ENCODE measurements at regions not wholly inside any gene's neighbourhood (a gene's known extent, or its start where the extent isn't known, plus 50 kb on each side); places are given as distances from the start of the nearest gene placed in this dataset.

DNA sequence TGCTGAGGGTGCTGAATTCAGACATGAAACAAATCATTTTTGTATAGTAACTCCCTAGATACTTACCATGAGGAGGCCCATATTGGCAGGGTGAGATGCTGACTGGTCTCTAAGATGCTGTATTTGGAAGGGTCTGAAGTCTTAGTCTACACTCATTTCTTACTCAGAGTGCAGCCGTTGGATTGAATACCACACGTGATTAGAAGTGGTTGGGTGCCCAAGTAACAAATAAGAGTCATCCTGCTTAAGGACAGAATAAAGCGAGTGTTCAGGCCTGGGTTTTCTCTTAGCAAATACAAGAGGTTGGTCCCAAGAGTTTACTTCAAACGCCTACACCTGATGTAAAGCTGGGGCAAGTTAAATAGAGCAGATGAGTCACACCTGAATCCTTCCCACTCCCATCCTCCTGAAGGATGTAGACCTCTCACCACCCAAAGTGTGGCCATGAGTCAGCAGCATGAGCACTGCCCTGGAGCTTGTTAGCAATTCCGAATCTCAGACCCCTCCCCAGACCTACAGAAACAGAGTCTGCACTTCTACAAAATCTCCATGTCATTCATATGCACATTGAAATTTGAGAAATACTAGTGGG is 284.6 kb upstream of the CDH5 start:
- TF ChIP-seq, protein P1, sequence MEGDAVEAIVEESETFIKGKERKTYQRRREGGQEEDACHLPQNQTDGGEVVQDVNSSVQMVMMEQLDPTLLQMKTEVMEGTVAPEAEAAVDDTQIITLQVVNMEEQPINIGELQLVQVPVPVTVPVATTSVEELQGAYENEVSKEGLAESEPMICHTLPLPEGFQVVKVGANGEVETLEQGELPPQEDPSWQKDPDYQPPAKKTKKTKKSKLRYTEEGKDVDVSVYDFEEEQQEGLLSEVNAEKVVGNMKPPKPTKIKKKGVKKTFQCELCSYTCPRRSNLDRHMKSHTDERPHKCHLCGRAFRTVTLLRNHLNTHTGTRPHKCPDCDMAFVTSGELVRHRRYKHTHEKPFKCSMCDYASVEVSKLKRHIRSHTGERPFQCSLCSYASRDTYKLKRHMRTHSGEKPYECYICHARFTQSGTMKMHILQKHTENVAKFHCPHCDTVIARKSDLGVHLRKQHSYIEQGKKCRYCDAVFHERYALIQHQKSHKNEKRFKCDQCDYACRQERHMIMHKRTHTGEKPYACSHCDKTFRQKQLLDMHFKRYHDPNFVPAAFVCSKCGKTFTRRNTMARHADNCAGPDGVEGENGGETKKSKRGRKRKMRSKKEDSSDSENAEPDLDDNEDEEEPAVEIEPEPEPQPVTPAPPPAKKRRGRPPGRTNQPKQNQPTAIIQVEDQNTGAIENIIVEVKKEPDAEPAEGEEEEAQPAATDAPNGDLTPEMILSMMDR (IDR thresholded peaks at IDR 0.05) = no peak
- no peak for TF ChIP-seq POLR2A (IDR thresholded peaks at IDR 0.05)

Measured in Peyer's patch (tissue), 4 donors.